ENCODE measurements at regions not wholly inside any gene's neighbourhood (a gene's known extent, or its start where the extent isn't known, plus 50 kb on each side); places are given as distances from the start of the nearest gene placed in this dataset.

- Histone ChIP-seq H3K4me1 (ENCODE audit: insufficient read depth, low read length) (no peaks in the 10 kb centered on the region), H3K9me3 (ENCODE audit: low read length) (peaks cover 27% of the 10 kb centered on the region), H2AFZ (ENCODE audit: low read length) (no peak overlapping the region), H3K27ac (ENCODE audit: extremely low read length, insufficient read depth, low read length) (no peak overlapping the region), H4K20me1 (ENCODE audit: insufficient read depth, low read length) (no peaks in the 10 kb centered on the region), H3K27me3 (ENCODE audit: control insufficient read depth in 1 of 2, insufficient read depth in 2 of 2, low read length in 2 of 2) (no peaks in the 10 kb centered on the region), H3K79me2 (ENCODE audit: insufficient read depth, low read length) (no peaks in the 10 kb centered on the region), H3K4me3 (replicated peaks in 1 of 3; ENCODE audit: insufficient read depth in 1 of 3, low read depth in 2 of 3, low read length in 3 of 3) (no peak overlapping the region), H3K4me2 (ENCODE audit: low read depth, low read length) (no peak overlapping the region), H3K36me3 (replicated peaks in 1 of 2; ENCODE audit: control insufficient read depth in 1 of 2, insufficient read depth in 2 of 2, low read length in 2 of 2) (no peaks in the 10 kb centered on the region), H3K9ac (ENCODE audit: insufficient read depth, low read depth, low read length) (no peak overlapping the region)
- POLR2A ChIA-PET: no interaction called here
- no TSS peak for BruUV-seq (replicated peaks)
- intact Hi-C loops (cut with micrococcal nuclease; ENCODE audit: unreplicated experiment) (no loop called here), in situ Hi-C loops (cut with HindIII; ENCODE audit: extremely low pct_ligation_motif_present, low pct_unique_long_range_greater_than_20kb) (no loop called here)
- TF ChIP-seq MED8 (CRISPR knock-in tag; IDR thresholded peaks at IDR 0.05; ENCODE audit: insufficient replicate concordance): no peak
- TF ChIP-seq NFYB (CRISPR knock-in tag; IDR thresholded peaks at IDR 0.05): no peak
- TF ChIP-seq MBNL3 (CRISPR knock-in tag; conservative IDR thresholded peaks at IDR 0.05): no peak
- TF ChIP-seq ONECUT2 (CRISPR knock-in tag; IDR thresholded peaks at IDR 0.05): no peak
- TF ChIP-seq EP300 (IDR thresholded peaks at IDR 0.05; ENCODE audit: low read depth in 2 of 2, low read length in 2 of 2): no peak
- no peak for TF ChIP-seq EP300 (CRISPR knock-in tag; IDR thresholded peaks at IDR 0.05; ENCODE audit: borderline replicate concordance)
- no peak for TF ChIP-seq KDM1A (CRISPR knock-in tag; IDR thresholded peaks at IDR 0.05)
- no peak for TF ChIP-seq PLSCR1 (CRISPR knock-in tag; IDR thresholded peaks at IDR 0.05; ENCODE audit: borderline replicate concordance)
- TF ChIP-seq ZNF251 (CRISPR knock-in tag; IDR thresholded peaks at IDR 0.05): no peak
- no peak for TF ChIP-seq KLF6 (CRISPR knock-in tag; IDR thresholded peaks at IDR 0.05)
- no peak for TF ChIP-seq ZNF276 (CRISPR knock-in tag; IDR thresholded peaks at IDR 0.05; ENCODE audit: low read depth)
- no peak for TF ChIP-seq ARHGAP35 (CRISPR knock-in tag; IDR thresholded peaks at IDR 0.05; ENCODE audit: borderline replicate concordance)
- no peak for TF ChIP-seq ZNF234 (CRISPR knock-in tag; conservative IDR thresholded peaks at IDR 0.05)
- CTCF ChIA-PET (ENCODE audit: low intra/inter-chr PET ratio, low total read pairs): no interaction called here
- 34% methylated on average over 6 of the region's 6 CpGs for WGBS (ENCODE audit: low lambda C conversion rate)
- no peak for ATAC-seq
- no peak for FAIRE-seq
- no peak for DNase-seq (ENCODE audit: low spot score)
Observed at GRCh38 chr1:76687307-76688175, 179.7 kb upstream of the ST6GALNAC5 start.

Data from HepG2 (cell line).